ENCODE measurements at regions not wholly inside any gene's neighbourhood (a gene's known extent, or its start where the extent isn't known, plus 50 kb on each side); places are given as distances from the start of the nearest gene placed in this dataset.

GRCh38 chr17:13287226-13287625, 269.4 kb upstream of the ELAC2 start:
- TF ChIP-seq CTCF (IDR thresholded peaks at IDR 0.05) (no peak), POLR2A (IDR thresholded peaks at IDR 0.05) (no peak), EP300 (IDR thresholded peaks at IDR 0.05) (no peak)
